ENCODE measurements at regions not wholly inside any gene's neighbourhood (a gene's known extent, or its start where the extent isn't known, plus 50 kb on each side); places are given as distances from the start of the nearest gene placed in this dataset.

- no peak overlapping the region for H3K27ac ChIP-seq
- TF ChIP-seq POLR2A (IDR thresholded peaks at IDR 0.05) (no peak), POLR2AphosphoS5 (IDR thresholded peaks at IDR 0.05; ENCODE audit: insufficient read depth in 1 of 2, low read depth in 1 of 2) (no peak)
- TF ChIP-seq, protein P1, sequence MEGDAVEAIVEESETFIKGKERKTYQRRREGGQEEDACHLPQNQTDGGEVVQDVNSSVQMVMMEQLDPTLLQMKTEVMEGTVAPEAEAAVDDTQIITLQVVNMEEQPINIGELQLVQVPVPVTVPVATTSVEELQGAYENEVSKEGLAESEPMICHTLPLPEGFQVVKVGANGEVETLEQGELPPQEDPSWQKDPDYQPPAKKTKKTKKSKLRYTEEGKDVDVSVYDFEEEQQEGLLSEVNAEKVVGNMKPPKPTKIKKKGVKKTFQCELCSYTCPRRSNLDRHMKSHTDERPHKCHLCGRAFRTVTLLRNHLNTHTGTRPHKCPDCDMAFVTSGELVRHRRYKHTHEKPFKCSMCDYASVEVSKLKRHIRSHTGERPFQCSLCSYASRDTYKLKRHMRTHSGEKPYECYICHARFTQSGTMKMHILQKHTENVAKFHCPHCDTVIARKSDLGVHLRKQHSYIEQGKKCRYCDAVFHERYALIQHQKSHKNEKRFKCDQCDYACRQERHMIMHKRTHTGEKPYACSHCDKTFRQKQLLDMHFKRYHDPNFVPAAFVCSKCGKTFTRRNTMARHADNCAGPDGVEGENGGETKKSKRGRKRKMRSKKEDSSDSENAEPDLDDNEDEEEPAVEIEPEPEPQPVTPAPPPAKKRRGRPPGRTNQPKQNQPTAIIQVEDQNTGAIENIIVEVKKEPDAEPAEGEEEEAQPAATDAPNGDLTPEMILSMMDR (IDR thresholded peaks at IDR 0.05) = no peak
- H3K27me3 ChIP-seq = no peaks in the 10 kb centered on the region
- DNase-seq (ENCODE audit: extremely low spot score in 2 of 2) = no peak
- no peaks in the 10 kb centered on the region for H3K9me3 ChIP-seq
- intact Hi-C loops (cut with DNase I) = no loop called here
- H3K36me3 ChIP-seq = no peaks in the 10 kb centered on the region
- no peak overlapping the region for H3K4me3 ChIP-seq
- H3K4me1 ChIP-seq = peaks cover 7% of the 10 kb centered on the region
These were observed 90.2 kb downstream of the NFKBIZ start for GRCh38 chr3:101939361-101940049.

DNA sequence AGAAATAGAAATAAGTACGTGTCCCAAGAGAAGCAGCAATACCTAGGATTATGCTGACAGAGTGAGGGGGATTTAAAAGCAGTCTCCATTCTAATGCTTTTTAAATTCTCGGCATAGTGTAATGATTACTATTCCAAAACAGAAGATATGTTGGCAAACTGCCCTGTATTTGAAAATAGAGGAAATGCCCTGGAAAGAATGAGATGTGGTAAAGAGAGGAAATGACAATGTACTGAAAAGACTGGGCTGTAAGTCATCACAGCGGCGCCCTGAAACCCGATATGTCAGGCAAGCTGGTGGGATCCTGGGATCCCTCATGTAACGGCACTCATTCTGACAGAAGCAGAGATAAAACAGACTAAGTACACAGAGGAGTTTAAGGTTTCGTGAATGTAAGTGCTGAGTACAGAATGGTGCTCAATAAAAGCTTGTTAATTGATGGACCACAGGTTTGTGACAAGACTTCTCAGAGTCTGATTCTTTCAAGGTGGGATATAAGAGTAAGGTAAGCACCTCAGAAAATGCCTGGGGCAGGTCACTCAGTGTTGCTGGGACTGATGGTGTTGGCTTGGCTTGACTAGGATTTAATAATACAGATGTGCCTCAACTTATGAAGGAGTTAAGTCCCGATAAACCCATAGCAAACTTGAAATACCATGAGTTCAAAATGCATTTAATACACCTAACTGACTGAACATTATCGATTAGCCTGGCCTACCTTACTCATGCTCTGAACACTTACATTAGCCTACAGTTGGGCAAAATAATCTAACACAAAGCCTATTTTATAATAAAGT is 91.4 kb downstream of the NFKBIZ start:
- Histone ChIP-seq H3K4me1 (peaks cover 7% of the 10 kb centered on the region), H3K27ac (no peak overlapping the region), H3K36me3 (no peaks in the 10 kb centered on the region), H3K4me3 (no peak overlapping the region), H3K9me3 (no peaks in the 10 kb centered on the region), H3K27me3 (no peaks in the 10 kb centered on the region)
- TF ChIP-seq POLR2AphosphoS5 (IDR thresholded peaks at IDR 0.05; ENCODE audit: insufficient read depth in 1 of 2, low read depth in 1 of 2) = no peak
- TF ChIP-seq, protein P1 (IDR thresholded peaks at IDR 0.05) = no peak
- TF ChIP-seq POLR2A (IDR thresholded peaks at IDR 0.05) = no peak
- no peak for DNase-seq (ENCODE audit: extremely low spot score in 2 of 2)
- intact Hi-C loops (cut with DNase I) = no loop called here

GRCh38 chr3:101941318-101942040 is 92.2 kb downstream of the NFKBIZ start:
- no peaks in the 10 kb centered on the region for H3K27me3 ChIP-seq
- DNase-seq (ENCODE audit: extremely low spot score in 2 of 2) = no peak
- peaks cover 7% of the 10 kb centered on the region for H3K4me1 ChIP-seq
- no peak overlapping the region for H3K27ac ChIP-seq
- intact Hi-C loops (cut with DNase I) = no loop called here
- no peak overlapping the region for H3K4me3 ChIP-seq
- no peaks in the 10 kb centered on the region for H3K36me3 ChIP-seq
- TF ChIP-seq POLR2A (IDR thresholded peaks at IDR 0.05) (no peak), POLR2AphosphoS5 (IDR thresholded peaks at IDR 0.05; ENCODE audit: insufficient read depth in 1 of 2, low read depth in 1 of 2) (no peak)
- TF ChIP-seq, protein P1 (IDR thresholded peaks at IDR 0.05) = no peak
- H3K9me3 ChIP-seq = no peaks in the 10 kb centered on the region

DNA sequence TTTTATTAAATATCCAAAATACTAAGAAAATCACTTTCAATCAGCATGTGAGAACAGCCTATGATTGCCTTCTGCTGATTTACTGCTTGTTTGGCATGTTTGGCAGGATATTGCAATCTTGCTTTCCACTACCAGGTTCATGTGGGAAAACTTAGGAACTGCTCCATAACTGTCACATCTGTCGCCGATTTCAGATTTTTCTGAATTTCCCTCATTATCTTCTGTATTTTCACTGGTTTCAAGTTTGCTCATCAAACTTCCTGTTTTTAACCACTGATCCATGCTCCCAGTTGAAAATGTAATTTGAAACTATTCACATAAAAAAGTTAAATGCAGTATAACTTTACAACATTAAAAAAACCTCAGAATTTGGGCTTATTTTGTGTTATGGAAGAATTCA is 93.0 kb downstream of the NFKBIZ start:
- H3K4me3 ChIP-seq = no peak overlapping the region
- H3K27me3 ChIP-seq = no peaks in the 10 kb centered on the region
- no peaks in the 10 kb centered on the region for H3K9me3 ChIP-seq
- H3K27ac ChIP-seq = no peak overlapping the region
- peaks cover 7% of the 10 kb centered on the region for H3K4me1 ChIP-seq
- intact Hi-C loops (cut with DNase I) = no loop called here
- TF ChIP-seq POLR2A (IDR thresholded peaks at IDR 0.05) (no peak), POLR2AphosphoS5 (IDR thresholded peaks at IDR 0.05; ENCODE audit: insufficient read depth in 1 of 2, low read depth in 1 of 2) (no peak)
- TF ChIP-seq, protein P1 (IDR thresholded peaks at IDR 0.05) = no peak
- no peaks in the 10 kb centered on the region for H3K36me3 ChIP-seq
- no peak for DNase-seq (ENCODE audit: extremely low spot score in 2 of 2)
